Neural progenitor cell (in vitro differentiated cells): ENCODE measurements at regions not wholly inside any gene's neighbourhood (a gene's known extent, or its start where the extent isn't known, plus 50 kb on each side); places are given as distances from the start of the nearest gene placed in this dataset.

Source experiments
- DNase-seq: peaks from one replicate; pipeline ENCODE4 v3.0.0-alpha.2; 2016; ENCODE audit warnings: low spot score
- H2AFZ ChIP-seq: fragments of 200-600 bp; sonication (generic); replicated peaks from 2 replicates; pipeline ENCODE4 v1.6.1; 2016; ENCODE audit warnings: antibody characterized with exemption
- H3F3A ChIP-seq: fragments of 200-600 bp; sonication (generic); 2 replicates; pipeline ENCODE4 v1.6.1; 2016; ENCODE audit warnings: antibody characterized with exemption, low read depth
- H3K27ac ChIP-seq: fragments of 200-600 bp; sonication (generic); 2 replicates; pipeline ENCODE4 v1.5.1; 2016; ENCODE audit warnings: mild to moderate bottlenecking
- H3K27me3 ChIP-seq: fragments of 200-600 bp; sonication (generic); 2 replicates; pipeline ENCODE4 v1.6.1; 2016; ENCODE audit warnings: mild to moderate bottlenecking, moderate library complexity
- H3K36me3 ChIP-seq: fragments of 200-600 bp; sonication (generic); 2 replicates; pipeline ENCODE4 v1.5.1; 2016
- H3K4me1 ChIP-seq: fragments of 200-600 bp; sonication (generic); 2 replicates; pipeline ENCODE4 v1.6.1; 2016; ENCODE audit warnings: mixed run types
- H3K4me2 ChIP-seq: fragments of 200-600 bp; sonication (generic); 2 replicates; pipeline ENCODE4 v1.6.1; 2016
- H3K4me3 ChIP-seq: fragments of 200-600 bp; sonication (generic); 2 replicates; pipeline ENCODE4 v1.5.1; 2016
- H3K79me2 ChIP-seq: fragments of 200-600 bp; sonication (generic); 2 replicates; pipeline ENCODE4 v1.6.1; 2016; ENCODE audit warnings: low read depth
- H3K9ac ChIP-seq: fragments of 200-600 bp; sonication (generic); 2 replicates; pipeline ENCODE4 v1.6.1; 2016
- H3K9me3 ChIP-seq: fragments of 200-600 bp; sonication (generic); 2 replicates; pipeline ENCODE4 v1.5.1; 2016; ENCODE audit warnings: low read depth
- H4K20me1 ChIP-seq: fragments of 200-600 bp; sonication (generic); 2 replicates; pipeline ENCODE4 v1.6.1; 2016; ENCODE audit warnings: low read depth
- H3K27ac Mint-ChIP-seq: 3 replicates; pipeline ENCODE4 v1.8.0; 2021; ENCODE audit warnings: mixed read lengths
- H3K27me3 Mint-ChIP-seq: 2 replicates; pipeline ENCODE4 v1.8.0; 2022; ENCODE audit warnings: low read depth, mild to moderate bottlenecking, inconsistent platforms, moderate library complexity, mixed read lengths; ENCODE audit not compliant: insufficient read depth
- H3K36me3 Mint-ChIP-seq: 3 replicates; pipeline ENCODE4 v1.8.0; 2021; ENCODE audit warnings: mixed read lengths
- H3K4me1 Mint-ChIP-seq: 3 replicates; pipeline ENCODE4 v1.8.0; 2021; ENCODE audit warnings: mixed read lengths
- H3K4me3 Mint-ChIP-seq: 3 replicates; pipeline ENCODE4 v1.8.0; 2021; ENCODE audit warnings: mild to moderate bottlenecking, moderate library complexity, mixed read lengths
- H3K9me3 Mint-ChIP-seq: 3 replicates; pipeline ENCODE4 v1.8.0; 2020; ENCODE audit warnings: mixed read lengths
- CTCF ChIP-seq: fragments of 200-600 bp; sonication (generic); IDR thresholded peaks from 2 replicates; pipeline ENCODE4 v1.5.1; 2017; ENCODE audit warnings: antibody characterized with exemption, mild to moderate bottlenecking
- EZH2 ChIP-seq: fragments of 200-600 bp; sonication (generic); IDR thresholded peaks from 2 replicates; pipeline ENCODE4 v1.6.1; 2017; ENCODE audit warnings: antibody characterized with exemption, mild to moderate bottlenecking, moderate library complexity
- EZH2phosphoT487 ChIP-seq: fragments of 200-600 bp; sonication (generic); IDR thresholded peaks from 2 replicates; pipeline ENCODE4 v1.6.1; 2017; ENCODE audit warnings: antibody characterized with exemption

GRCh38 chr9:25206027-25206426 lies 472.2 kb downstream of the TUSC1 start:
- H3K4me3 Mint-ChIP-seq = no peak overlapping the region
- no peak overlapping the region for H3K27ac ChIP-seq
- H3K79me2 ChIP-seq = no peaks in the 10 kb centered on the region
- no peak overlapping the region for H3K9ac ChIP-seq
- H3K27me3 ChIP-seq = no peaks in the 10 kb centered on the region
- H3K27ac Mint-ChIP-seq = no peak overlapping the region
- H3K9me3 ChIP-seq = no peaks in the 10 kb centered on the region
- peaks cover 4% of the 10 kb centered on the region for H3K4me1 Mint-ChIP-seq
- TF ChIP-seq EZH2phosphoT487 (no peak), CTCF (no peak), EZH2 (no peak)
- no peaks in the 10 kb centered on the region for H3K27me3 Mint-ChIP-seq
- H3K4me2 ChIP-seq = no peak overlapping the region
- H3K4me1 ChIP-seq = peaks cover 12% of the 10 kb centered on the region
- no peak overlapping the region for H2AFZ ChIP-seq
- no peaks in the 10 kb centered on the region for H3K36me3 Mint-ChIP-seq
- no peak overlapping the region for H3K4me3 ChIP-seq
- H4K20me1 ChIP-seq = no peaks in the 10 kb centered on the region
- no peaks in the 10 kb centered on the region for H3K36me3 ChIP-seq
- H3F3A ChIP-seq = no peaks in the 10 kb centered on the region
- DNase-seq = no peak
- H3K9me3 Mint-ChIP-seq = peaks cover 2% of the 10 kb centered on the region

- H3K9me3 Mint-ChIP-seq = peaks cover 2% of the 10 kb centered on the region
- no peak overlapping the region for H3K4me3 Mint-ChIP-seq
- H3F3A ChIP-seq = no peaks in the 10 kb centered on the region
- peaks cover 12% of the 10 kb centered on the region for H3K4me1 ChIP-seq
- H3K27ac Mint-ChIP-seq = no peak overlapping the region
- TF ChIP-seq EZH2 (no peak), CTCF (no peak), EZH2phosphoT487 (no peak)
- H3K27me3 ChIP-seq = no peaks in the 10 kb centered on the region
- H3K9ac ChIP-seq = no peak overlapping the region
- peak overlapping the region; percentile 1 for H3K27ac ChIP-seq
- no peaks in the 10 kb centered on the region for H3K79me2 ChIP-seq
- H3K4me1 Mint-ChIP-seq = peaks cover 4% of the 10 kb centered on the region
- H3K4me3 ChIP-seq = no peak overlapping the region
- peak overlapping the region; percentile 40 for H3K4me2 ChIP-seq
- peak overlapping the region; percentile 90 for H2AFZ ChIP-seq
- no peaks in the 10 kb centered on the region for H3K27me3 Mint-ChIP-seq
- no peaks in the 10 kb centered on the region for H3K9me3 ChIP-seq
- peak; percentile 15 for DNase-seq
- no peaks in the 10 kb centered on the region for H4K20me1 ChIP-seq
- H3K36me3 Mint-ChIP-seq = no peaks in the 10 kb centered on the region
- H3K36me3 ChIP-seq = no peaks in the 10 kb centered on the region
These were observed 473.0 kb downstream of the TUSC1 start for GRCh38 chr9:25205285-25205684.

- H3K9me3 ChIP-seq = no peaks in the 10 kb centered on the region
- no peak overlapping the region for H3K27ac Mint-ChIP-seq
- H3K27me3 Mint-ChIP-seq = no peaks in the 10 kb centered on the region
- no peaks in the 10 kb centered on the region for H3K79me2 ChIP-seq
- H3K4me1 ChIP-seq = no peaks in the 10 kb centered on the region
- peaks cover 4% of the 10 kb centered on the region for H3K36me3 ChIP-seq
- H3K9ac ChIP-seq = no peak overlapping the region
- no peaks in the 10 kb centered on the region for H3K27me3 ChIP-seq
- no peaks in the 10 kb centered on the region for H3K4me1 Mint-ChIP-seq
- no peak overlapping the region for H3K27ac ChIP-seq
- H4K20me1 ChIP-seq = no peaks in the 10 kb centered on the region
- no peak overlapping the region for H3K4me3 Mint-ChIP-seq
- H3K36me3 Mint-ChIP-seq = no peaks in the 10 kb centered on the region
- no peak overlapping the region for H3K4me2 ChIP-seq
- H3K9me3 Mint-ChIP-seq = peaks cover 14% of the 10 kb centered on the region
- TF ChIP-seq EZH2 (no peak), CTCF (no peak), EZH2phosphoT487 (no peak)
- DNase-seq = peak; percentile 1
- no peak overlapping the region for H2AFZ ChIP-seq
- no peak overlapping the region for H3K4me3 ChIP-seq
- no peaks in the 10 kb centered on the region for H3F3A ChIP-seq
These were observed 500.4 kb downstream of the TUSC1 start for GRCh38 chr9:25177858-25178257.
